ENCODE measurements at regions not wholly inside any gene's neighbourhood (a gene's known extent, or its start where the extent isn't known, plus 50 kb on each side); places are given as distances from the start of the nearest gene placed in this dataset.

DNA sequence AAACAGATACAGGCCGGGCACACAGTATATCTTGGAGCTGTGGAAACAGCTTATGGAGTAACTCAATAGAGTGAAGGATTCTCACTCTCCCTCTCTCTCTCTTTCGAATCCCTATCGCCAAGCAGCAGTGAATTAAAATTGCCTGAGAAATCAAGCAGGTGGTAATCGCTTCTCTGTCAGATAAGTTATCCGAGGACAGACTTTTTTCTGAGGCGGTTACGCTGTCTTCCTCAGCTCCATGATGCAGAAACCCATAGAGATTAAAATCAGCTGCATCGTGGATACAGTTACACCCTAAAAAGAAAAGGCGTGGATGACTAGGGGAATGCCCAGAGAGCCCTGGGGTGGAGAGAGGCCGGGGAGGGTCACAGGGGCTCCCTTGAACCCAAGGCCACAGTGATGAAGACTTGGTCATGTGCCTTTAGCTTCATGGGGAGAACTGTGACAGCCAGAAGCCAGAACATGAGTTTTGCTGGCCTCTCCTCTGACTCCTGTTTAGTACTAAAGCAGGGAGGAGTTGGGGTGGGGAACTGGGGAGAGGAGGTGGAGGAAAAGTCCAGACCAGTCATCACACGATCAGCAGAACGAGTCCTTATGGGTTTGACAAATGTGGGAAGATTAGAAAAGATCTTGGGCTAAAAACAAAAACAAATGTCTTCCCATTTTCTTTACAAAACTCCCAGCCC is 138.8 kb upstream of the JARID2 start:
- TF ChIP-seq EZH2phosphoT487 (conservative IDR thresholded peaks at IDR 0.05; ENCODE audit: low read length) (no peak), CTCF (IDR thresholded peaks at IDR 0.05; ENCODE audit: insufficient read depth, low read length, poor library complexity, severe bottlenecking) (no peak)
